T-cell (primary cell): ENCODE measurements at regions not wholly inside any gene's neighbourhood (a gene's known extent, or its start where the extent isn't known, plus 50 kb on each side); places are given as distances from the start of the nearest gene placed in this dataset.
"Not testable (repeated sequence)": the region's sequence is repeated elsewhere in the genome, so short reads cannot be mapped to it uniquely, and the experiment has no call there.

Experiments used
- ATAC-seq, 4 experiments: fragments of 200-7000 bp in 3 of 4; fragments of 150-1000 bp in 1 of 4; cut with Tn5 transposase; replicated peaks in 1 of 4; 1 replicate in 3 of 4; 2 replicates in 1 of 4; pipeline ENCODE4 v1.10.0; 2021; ENCODE audit warnings: moderate library complexity in 3 of 4, mild to moderate bottlenecking in 2 of 4, moderate number of reproducible peaks in 1 of 4
- CTCF ChIA-PET, 2 donors: fragments of 300-600 bp; sonication (Branson Sonifier 250); formaldehyde crosslinking; loops; one replicate each; lab custom pipeline; 2022; ENCODE audit warnings: antibody characterized with exemption in 2 of 2; lab: Charles Lee
- POLR2A ChIA-PET, 2 donors: fragments of 300-600 bp; sonication (Branson Sonifier 250); formaldehyde crosslinking; loops; one replicate each; lab custom pipeline; 2022; ENCODE audit warnings: antibody characterized with exemption in 2 of 2; lab: Charles Lee
- DNase-seq, 35 experiments: peaks; one replicate each; pipeline versions ENCODE4 v3.0.0 to v3.0.0-alpha.2; 2013 to 2023
- H3K27ac ChIP-seq: one replicate; pipeline ENCODE4 v1.5.1; 2013; ENCODE audit warnings: low read length
- H3K27me3 ChIP-seq, 2 experiments: replicated peaks in 1 of 2; 1 replicate in 1 of 2; 2 replicates in 1 of 2; pipeline versions ENCODE4 v1.6.1 to v1.7.0; 2013; ENCODE audit warnings: low read length in 1 of 2, mixed read lengths in 1 of 2; ENCODE audit not compliant: control insufficient read depth in 2 of 2, insufficient read depth in 2 of 2; ENCODE audit errors: extremely low read depth in 1 of 2
- H3K36me3 ChIP-seq, 2 donors: 1 replicate in 1 of 2; 2 replicates in 1 of 2; pipeline versions ENCODE4 v1.6.1 to v1.7.0; 2013; ENCODE audit warnings: low read length in 1 of 2; ENCODE audit not compliant: control insufficient read depth in 2 of 2, insufficient read depth in 1 of 2; ENCODE audit errors: extremely low read depth in 1 of 2
- H3K4me1 ChIP-seq, 2 experiments: 1 replicate in 1 of 2; 2 replicates in 1 of 2; pipeline versions ENCODE4 v1.6.1 to v1.7.0; 2013; ENCODE audit warnings: low read length in 2 of 2, mixed read lengths in 1 of 2; ENCODE audit not compliant: insufficient read depth in 2 of 2, control insufficient read depth in 1 of 2; ENCODE audit errors: extremely low read depth in 1 of 2
- H3K4me3 ChIP-seq, 2 donors: 1 replicate in 1 of 2; 2 replicates in 1 of 2; pipeline versions ENCODE4 v1.5.1 to v1.7.0; 2013; ENCODE audit warnings: mild to moderate bottlenecking in 2 of 2, low read length in 1 of 2, moderate library complexity in 1 of 2; ENCODE audit not compliant: control insufficient read depth in 1 of 2; ENCODE audit errors: extremely low read depth in 1 of 2
- H3K9me3 ChIP-seq: 2 replicates; pipeline ENCODE4 v1.7.0; 2013
- H3K27ac Mint-ChIP-seq, 2 donors: one replicate each; pipeline ENCODE4 v1.8.0; 2020 to 2021; ENCODE audit warnings: mild to moderate bottlenecking in 2 of 2, mixed read lengths in 2 of 2
- H3K27me3 Mint-ChIP-seq, 2 donors: one replicate each; pipeline ENCODE4 v1.8.0; 2021 to 2022; ENCODE audit warnings: mixed read lengths in 2 of 2
- H3K36me3 Mint-ChIP-seq: one replicate; pipeline ENCODE4 v1.8.0; 2021; ENCODE audit warnings: mixed read lengths
- H3K4me1 Mint-ChIP-seq, 3 donors: one replicate each; pipeline ENCODE4 v1.8.0; 2020 to 2022; ENCODE audit warnings: mixed read lengths in 3 of 3, mild to moderate bottlenecking in 1 of 3
- H3K4me3 Mint-ChIP-seq, 3 donors: one replicate each; pipeline ENCODE4 v1.8.0; 2020 to 2022; ENCODE audit warnings: mild to moderate bottlenecking in 3 of 3, mixed read lengths in 3 of 3, moderate library complexity in 3 of 3
- H3K9me3 Mint-ChIP-seq, 3 donors: one replicate each; pipeline ENCODE4 v1.8.0; 2020 to 2022; ENCODE audit warnings: mixed read lengths in 3 of 3
- WGBS: methylation state at CpG from one replicate; pipeline ENCODE4 v1.1.5; 2013; ENCODE audit warnings: missing lambda C conversion rate; ENCODE audit not compliant: insufficient coverage; 5-methylcytosine and 5-hydroxymethylcytosine counted together

DNA sequence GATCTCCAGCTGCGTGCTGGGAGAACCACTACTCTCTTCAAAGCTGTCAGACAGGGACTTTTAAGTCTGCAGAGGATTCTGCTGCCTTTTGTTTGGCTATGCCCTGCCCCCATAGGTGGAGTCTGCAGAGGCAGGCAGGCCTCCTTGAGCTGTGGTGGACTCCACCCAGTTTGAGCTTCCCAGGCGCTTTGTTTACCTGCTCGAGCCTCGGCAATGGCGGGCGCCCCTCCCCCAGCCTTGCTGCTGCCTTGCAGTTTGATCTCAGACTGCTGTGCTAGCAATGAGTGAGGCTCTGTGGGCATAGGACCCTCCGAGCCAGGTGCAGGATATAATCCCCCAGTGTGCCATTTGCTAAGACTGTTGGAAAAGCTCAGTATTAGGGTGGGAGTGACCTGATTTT lies 149.5 kb downstream of the KIF4B start:
- H3K9me3 ChIP-seq, H3K4me1 Mint-ChIP-seq, H3K9me3 Mint-ChIP-seq, H3K27ac Mint-ChIP-seq, H3K36me3 Mint-ChIP-seq, ATAC-seq, CTCF ChIA-PET, H3K4me1 ChIP-seq, H3K36me3 ChIP-seq, H3K4me3 Mint-ChIP-seq, DNase-seq, H3K27me3 ChIP-seq, H3K4me3 ChIP-seq, POLR2A ChIA-PET, H3K27ac ChIP-seq: not testable (repeated sequence)
- WGBS, result 87% methylated on average over 4 of the region's 7 CpGs
- H3K27me3 Mint-ChIP-seq, result peaks cover 5 to 19% of the 10 kb centered on the region in 2 donors

DNA sequence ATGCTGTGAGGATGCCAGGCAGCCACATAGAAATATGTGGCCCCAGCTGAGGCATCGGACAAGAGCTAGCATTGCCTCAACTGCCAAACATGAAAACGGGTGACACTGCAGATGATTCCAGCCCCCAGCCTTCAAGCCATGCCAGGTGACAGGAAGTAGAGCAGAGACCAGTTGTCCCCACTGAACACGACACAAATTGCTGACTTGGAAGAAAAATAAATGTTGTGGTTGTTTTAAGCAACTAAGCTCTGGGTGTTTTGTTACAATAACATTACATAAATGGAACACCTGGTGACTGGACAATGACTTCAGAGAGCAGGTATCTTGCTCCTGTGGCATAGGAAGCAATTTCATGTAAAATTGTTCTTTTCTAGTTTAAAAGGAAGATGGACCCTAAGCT lies 154.2 kb downstream of the KIF4B start:
- no peak overlapping the region for H3K4me3 ChIP-seq

DNA sequence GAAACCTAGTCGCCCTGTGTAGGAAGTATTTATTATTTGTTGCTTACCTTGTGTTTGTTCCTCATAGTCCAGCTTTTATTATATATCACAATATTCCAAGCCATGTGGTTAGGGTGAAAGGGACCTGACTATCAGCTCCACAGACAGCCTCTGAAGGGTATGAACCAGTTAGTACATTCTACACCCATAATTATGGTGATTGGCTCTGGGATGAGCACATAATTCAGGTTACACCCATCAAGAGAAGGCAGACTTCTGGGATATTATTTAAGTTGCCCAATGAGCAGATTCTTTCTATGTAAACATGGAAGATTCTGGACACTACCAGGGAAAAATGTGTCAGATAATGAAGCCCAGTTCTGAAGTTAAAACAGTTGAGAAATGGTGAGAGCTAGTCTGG lies 168.0 kb downstream of the KIF4B start:
- peaks cover 0 to 7% of the 10 kb centered on the region in 2 donors for H3K27me3 Mint-ChIP-seq
- H3K36me3 ChIP-seq, result no peaks in the 10 kb centered on the region
- H3K9me3 ChIP-seq, result no peaks in the 10 kb centered on the region

More for the DNA sequence above, 154.2 kb downstream of the KIF4B start:
- Histone ChIP-seq H3K4me1 (no peaks in the 10 kb centered on the region), H3K27ac (no peak overlapping the region), H3K9me3 (no peaks in the 10 kb centered on the region), H3K36me3 (no peaks in the 10 kb centered on the region), H3K27me3 (peaks cover 0 to 7% of the 10 kb centered on the region in 2 experiments)
- Mint-ChIP-seq H3K4me3 (no peak overlapping the region), H3K27ac (no peak overlapping the region), H3K36me3 (no peaks in the 10 kb centered on the region), H3K9me3 (peaks cover 0 to 3% (median 2%) of the 10 kb centered on the region in 3 donors), H3K4me1 (no peaks in the 10 kb centered on the region), H3K27me3 (peaks cover 7 to 16% of the 10 kb centered on the region in 2 donors)
- ChIA-PET POLR2A (no interaction called here), CTCF (no interaction called here)
- DNase-seq (no peak), ATAC-seq (no peak)
- 94% methylated on average over 2 of the region's 3 CpGs for WGBS

DNA sequence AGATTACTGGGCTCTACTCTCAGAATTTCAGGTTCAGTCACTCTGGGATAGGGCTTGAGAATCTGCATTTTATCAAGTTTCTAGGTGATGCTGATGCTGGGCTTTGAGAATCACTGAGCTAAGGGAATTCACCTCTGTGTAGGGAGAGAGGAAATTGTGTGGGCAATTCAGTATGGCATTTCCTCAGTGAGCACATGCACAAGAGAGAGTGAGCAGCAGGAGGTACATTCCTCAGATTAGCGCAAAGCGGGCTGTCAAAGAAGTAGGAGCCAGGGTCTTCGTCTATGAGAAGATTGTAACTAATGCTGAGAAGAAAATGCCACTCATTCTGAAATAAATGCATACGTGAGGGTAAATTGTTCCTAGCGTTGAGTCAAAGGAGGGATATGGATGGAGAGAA lies 175.9 kb downstream of the KIF4B start:
- CTCF ChIA-PET, result no interaction called here
- Histone ChIP-seq H3K36me3 (no peaks in the 10 kb centered on the region), H3K27ac (no peak overlapping the region), H3K4me3 (no peak overlapping the region), H3K9me3 (no peaks in the 10 kb centered on the region), H3K4me1 (no peaks in the 10 kb centered on the region), H3K27me3 (no peaks in the 10 kb centered on the region)
- H3K36me3 Mint-ChIP-seq, result no peaks in the 10 kb centered on the region
- ATAC-seq (no peak), DNase-seq (no peak)
- H3K4me1 Mint-ChIP-seq, result no peaks in the 10 kb centered on the region
- H3K27ac Mint-ChIP-seq, result no peak overlapping the region
- peaks cover 4 to 21% of the 10 kb centered on the region in 2 donors for H3K27me3 Mint-ChIP-seq
- POLR2A ChIA-PET, result no interaction called here
- H3K4me3 Mint-ChIP-seq, result no peak overlapping the region
- H3K9me3 Mint-ChIP-seq, result peaks cover 10 to 23% (median 19%) of the 10 kb centered on the region in 3 donors
- 80% methylated on average over 5 of the region's 5 CpGs for WGBS

More for the DNA sequence above, 168.0 kb downstream of the KIF4B start:
- H3K4me1 ChIP-seq, result no peaks in the 10 kb centered on the region
- no peaks in the 10 kb centered on the region for H3K27me3 ChIP-seq
- Mint-ChIP-seq H3K9me3 (peaks cover 6 to 24% (median 16%) of the 10 kb centered on the region in 3 donors), H3K4me1 (no peaks in the 10 kb centered on the region), H3K4me3 (no peak overlapping the region), H3K27ac (no peak overlapping the region), H3K36me3 (no peaks in the 10 kb centered on the region)
- CTCF ChIA-PET, result no interaction called here
- no CpG with 5 or more reads among the region's 1 CpG for WGBS
- ATAC-seq (no peak), DNase-seq (no peak)
- H3K27ac ChIP-seq, result no peak overlapping the region
- H3K4me3 ChIP-seq, result no peak overlapping the region
- POLR2A ChIA-PET, result interaction anchor here in 1 of 2 donors (0.6 kb wide), 1 partner anchor 28 kb away, joined by 4 read pairs; no protein-coding TSS in a partner anchor

- peaks cover 10 to 23% (median 19%) of the 10 kb centered on the region in 3 donors for H3K9me3 Mint-ChIP-seq
- H3K27me3 Mint-ChIP-seq, result peaks cover 4 to 21% of the 10 kb centered on the region in 2 donors
Measured at GRCh38 chr5:155189981-155190380, 176.4 kb downstream of the KIF4B start.

DNA sequence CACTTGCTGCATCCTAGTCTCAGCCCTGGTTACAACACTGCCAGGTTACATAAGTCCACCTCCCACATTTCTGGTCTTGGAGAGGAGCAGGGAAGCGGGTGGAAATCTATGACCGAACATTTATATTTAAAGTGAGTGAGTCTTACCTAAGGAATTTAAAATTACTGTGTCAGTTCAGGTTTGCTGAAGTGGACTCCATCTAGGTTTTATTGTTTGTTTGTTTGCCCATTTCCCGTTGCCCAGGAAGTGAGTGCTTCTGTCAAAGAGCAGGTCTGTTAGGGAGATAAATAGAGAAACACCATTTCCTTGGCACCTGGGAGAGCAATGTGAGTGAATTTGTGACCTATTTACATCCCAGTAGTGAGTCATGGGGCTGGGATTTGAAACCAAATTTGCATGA lies 179.5 kb downstream of the KIF4B start:
- H3K4me1 Mint-ChIP-seq, result no peaks in the 10 kb centered on the region
- H3K9me3 Mint-ChIP-seq, result peaks cover 0 to 13% (median 8%) of the 10 kb centered on the region in 3 donors
- Histone ChIP-seq H3K27ac (no peak overlapping the region), H3K9me3 (no peaks in the 10 kb centered on the region), H3K4me1 (no peaks in the 10 kb centered on the region), H3K36me3 (no peaks in the 10 kb centered on the region), H3K27me3 (no peaks in the 10 kb centered on the region), H3K4me3 (no peak overlapping the region)
- no peak overlapping the region for H3K27ac Mint-ChIP-seq
- no peaks in the 10 kb centered on the region for H3K36me3 Mint-ChIP-seq
- ATAC-seq (no peak), DNase-seq (no peak)
- H3K27me3 Mint-ChIP-seq, result peaks cover 9 to 15% of the 10 kb centered on the region in 2 donors
- ChIA-PET CTCF (no interaction called here), POLR2A (no interaction called here)
- H3K4me3 Mint-ChIP-seq, result no peak overlapping the region
- 57% methylated on average over 2 of the region's 3 CpGs for WGBS

More at GRCh38 chr5:155189981-155190380, 176.4 kb downstream of the KIF4B start:
- DNase-seq (no peak), ATAC-seq (no peak)
- no peaks in the 10 kb centered on the region for H3K27me3 ChIP-seq
- H3K27ac ChIP-seq, result no peak overlapping the region
- WGBS, result 82% methylated on average over 3 of the region's 4 CpGs
- H3K9me3 ChIP-seq, result no peaks in the 10 kb centered on the region
- H3K4me1 ChIP-seq, result no peaks in the 10 kb centered on the region
- POLR2A ChIA-PET, result no interaction called here
- H3K4me1 Mint-ChIP-seq, result no peaks in the 10 kb centered on the region
- H3K27ac Mint-ChIP-seq, result no peak overlapping the region
- no peak overlapping the region for H3K4me3 ChIP-seq
- no peaks in the 10 kb centered on the region for H3K36me3 Mint-ChIP-seq
- CTCF ChIA-PET, result no interaction called here
- no peak overlapping the region for H3K4me3 Mint-ChIP-seq
- no peaks in the 10 kb centered on the region for H3K36me3 ChIP-seq
